Ishikawa (cell line): ENCODE measurements at regions not wholly inside any gene's neighbourhood (a gene's known extent, or its start where the extent isn't known, plus 50 kb on each side); places are given as distances from the start of the nearest gene placed in this dataset.

ENCODE experiments used
- EGR1 ChIP-seq: IDR thresholded peaks from 2 replicates; pipeline ENCODE4 v1.6.1; 2012
- EP300 ChIP-seq: IDR thresholded peaks from 2 replicates; pipeline ENCODE4 v1.6.1; 2012; ENCODE audit warnings: borderline replicate concordance
- FOXM1 ChIP-seq: IDR thresholded peaks from 2 replicates; pipeline ENCODE4 v1.6.1; 2012; ENCODE audit warnings: low read depth, borderline replicate concordance
- RAD21 ChIP-seq: IDR thresholded peaks from 2 replicates; pipeline ENCODE4 v1.6.1; 2012; ENCODE audit warnings: low read depth
- TAF1 ChIP-seq: IDR thresholded peaks from 2 replicates; pipeline ENCODE4 v1.6.1; 2012; ENCODE audit warnings: low read depth, mild to moderate bottlenecking
- TCF12 ChIP-seq: IDR thresholded peaks from 2 replicates; pipeline ENCODE4 v1.6.1; 2012; ENCODE audit warnings: low read depth
- TEAD4 ChIP-seq: IDR thresholded peaks from 2 replicates; pipeline ENCODE4 v1.6.1; 2012
- YY1 ChIP-seq: IDR thresholded peaks from 2 replicates; pipeline ENCODE4 v1.6.1; 2012; ENCODE audit warnings: low read depth

DNA sequence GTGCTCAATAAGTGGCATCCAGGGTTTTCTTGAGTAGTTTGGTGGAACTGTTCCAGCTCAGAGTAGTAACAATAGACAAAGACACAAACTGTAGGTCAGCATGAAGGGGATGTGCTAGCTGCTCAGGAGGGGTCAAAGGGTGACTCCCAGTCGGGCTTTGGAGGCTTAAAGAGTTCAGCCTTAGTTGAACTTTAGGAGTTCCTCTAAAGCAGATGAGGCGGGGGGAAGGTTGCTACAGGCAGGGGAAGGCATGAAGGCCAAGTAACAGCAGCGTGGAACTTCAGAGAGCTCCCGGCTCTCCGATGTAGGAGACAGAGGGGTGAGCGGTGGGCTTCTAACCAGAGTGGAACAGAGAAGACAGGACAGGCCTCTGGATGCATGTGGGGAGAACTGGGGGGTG is 115.5 kb upstream of the CD93 start:
- TF ChIP-seq TCF12: no peak
- TF ChIP-seq RAD21: no peak
- no peak for TF ChIP-seq FOXM1
- no peak for TF ChIP-seq EP300
- no peak for TF ChIP-seq YY1
- TF ChIP-seq TAF1: no peak
- no peak for TF ChIP-seq TEAD4
- TF ChIP-seq EGR1: no peak
